ENCODE measurements at regions not wholly inside any gene's neighbourhood (a gene's known extent, or its start where the extent isn't known, plus 50 kb on each side); places are given as distances from the start of the nearest gene placed in this dataset.

GRCh38 chr2:186424265-186424664 is 61.8 kb upstream of the ZC3H15 start:
- TF ChIP-seq REST (IDR thresholded peaks at IDR 0.05; ENCODE audit: insufficient read depth in 1 of 2, low read depth in 2 of 2, low read length in 1 of 2) (no peak), TCF7L2 (IDR thresholded peaks at IDR 0.05; ENCODE audit: low read depth, low read length) (no peak), SIN3A (IDR thresholded peaks at IDR 0.05; ENCODE audit: borderline replicate concordance, insufficient read depth, low read depth, low read length) (no peak), POLR2AphosphoS5 (IDR thresholded peaks at IDR 0.05; ENCODE audit: low read depth, low read length) (no peak), CTCF (IDR thresholded peaks at IDR 0.05) (no peak)
- no peaks in the 10 kb centered on the region for H3K27me3 ChIP-seq (ENCODE audit: control insufficient read depth, insufficient read depth, low read length)
- DNase-seq (ENCODE audit: low read depth, low spot score) (no peak), ATAC-seq (no peak)
- H3K4me1 ChIP-seq (ENCODE audit: control insufficient read depth, insufficient read depth, low read length): no peaks in the 10 kb centered on the region
- POLR2A ChIA-PET: no interaction called here
- intact Hi-C loops (cut with micrococcal nuclease; ENCODE audit: unreplicated experiment) (no loop called here), in situ Hi-C loops (cut with HindIII; ENCODE audit: low pct_unique_long_range_greater_than_20kb, low sequenced_read_pairs) (no loop called here)
- no peaks in the 10 kb centered on the region for H3K36me3 ChIP-seq (ENCODE audit: control insufficient read depth, insufficient read depth, low read length)
- no TSS peak for BruUV-seq (replicated peaks)
- no peak overlapping the region for H3K4me3 ChIP-seq (ENCODE audit: low read depth in 2 of 2, low read length in 2 of 2)
- CTCF ChIA-PET: interaction anchor here (0.6 kb wide), 1 partner anchor 34 kb away, joined by 5 read pairs; no protein-coding TSS in a partner anchor
- H3K27ac ChIP-seq (ENCODE audit: low read length): no peak overlapping the region
- H3K9me3 ChIP-seq (ENCODE audit: control insufficient read depth, insufficient read depth, low read depth, low read length): no peaks in the 10 kb centered on the region

GRCh38 chr2:186425576-186425975 is 60.5 kb upstream of the ZC3H15 start:
- no peaks in the 10 kb centered on the region for H3K4me1 ChIP-seq (ENCODE audit: control insufficient read depth, insufficient read depth, low read length)
- H3K27me3 ChIP-seq (ENCODE audit: control insufficient read depth, insufficient read depth, low read length): no peaks in the 10 kb centered on the region
- no TSS peak for BruUV-seq (replicated peaks)
- intact Hi-C loops (cut with micrococcal nuclease; ENCODE audit: unreplicated experiment): no loop called here
- no peak overlapping the region for H3K4me3 ChIP-seq (ENCODE audit: low read depth in 2 of 2, low read length in 2 of 2)
- H3K36me3 ChIP-seq (ENCODE audit: control insufficient read depth, insufficient read depth, low read length): no peaks in the 10 kb centered on the region
- no peak overlapping the region for H3K27ac ChIP-seq (ENCODE audit: low read length)
- ATAC-seq: no peak
- ChIA-PET CTCF (no interaction called here), POLR2A (no interaction called here)
- no peak for DNase-seq (ENCODE audit: low read depth, low spot score)
- in situ Hi-C loops (cut with HindIII; ENCODE audit: low pct_unique_long_range_greater_than_20kb, low sequenced_read_pairs): no loop called here
- H3K9me3 ChIP-seq (ENCODE audit: control insufficient read depth, insufficient read depth, low read depth, low read length): no peaks in the 10 kb centered on the region
- TF ChIP-seq SIN3A (IDR thresholded peaks at IDR 0.05; ENCODE audit: borderline replicate concordance, insufficient read depth, low read depth, low read length) (no peak), REST (IDR thresholded peaks at IDR 0.05; ENCODE audit: insufficient read depth in 1 of 2, low read depth in 2 of 2, low read length in 1 of 2) (no peak), POLR2AphosphoS5 (IDR thresholded peaks at IDR 0.05; ENCODE audit: low read depth, low read length) (no peak), TCF7L2 (IDR thresholded peaks at IDR 0.05; ENCODE audit: low read depth, low read length) (no peak), CTCF (IDR thresholded peaks at IDR 0.05) (no peak)

All from Panc1 (cell line).